Panc1 (cell line): ENCODE measurements at regions not wholly inside any gene's neighbourhood (a gene's known extent, or its start where the extent isn't known, plus 50 kb on each side); places are given as distances from the start of the nearest gene placed in this dataset.

ENCODE experiments used
- ATAC-seq: fragments of 200-7000 bp; cut with Tn5 transposase; 2 replicates; pipeline ENCODE4 v1.9.1; 2020; ENCODE audit warnings: mild to moderate bottlenecking, moderate library complexity
- BruUV-seq: library from RNA; stranded (reverse); fragments of 400-500 nt; replicated peaks from 2 replicates; lab custom pipeline; 2021; lab: Mats Ljungman, UMichigan
- CTCF ChIA-PET: fragments of 300-600 bp; sonication (Branson Sonifier 250); formaldehyde crosslinking; loops from one replicate; lab custom pipeline; 2022; ENCODE audit warnings: antibody characterized with exemption; lab: Charles Lee
- POLR2A ChIA-PET: fragments of 300-600 bp; sonication (Branson Sonifier 250); formaldehyde crosslinking; loops from one replicate; lab custom pipeline; 2022; ENCODE audit warnings: antibody characterized with exemption; lab: Charles Lee
- DNase-seq: peaks from one replicate; pipeline ENCODE4 v3.0.0-alpha.2; 2010; ENCODE audit warnings: low read depth, low spot score
- H3K27ac ChIP-seq: 2 replicates; pipeline ENCODE4 v1.5.1; 2011; ENCODE audit warnings: mild to moderate bottlenecking, low read length, inconsistent platforms
- H3K27me3 ChIP-seq: fragments of 200-500 bp; sonication (Bioruptor generic); 2 replicates; pipeline ENCODE4 v1.6.0; 2014; ENCODE audit warnings: low read length, inconsistent platforms; ENCODE audit not compliant: control insufficient read depth, insufficient read depth
- H3K36me3 ChIP-seq: fragments of 200-500 bp; sonication (Bioruptor generic); 2 replicates; pipeline ENCODE4 v1.5.1; 2014; ENCODE audit warnings: inconsistent platforms, mild to moderate bottlenecking, low read length, moderate library complexity; ENCODE audit not compliant: control insufficient read depth, insufficient read depth
- H3K4me1 ChIP-seq: 2 replicates; pipeline ENCODE4 v1.5.1; 2011; ENCODE audit warnings: inconsistent platforms, mild to moderate bottlenecking, low read length, moderate library complexity; ENCODE audit not compliant: control insufficient read depth, insufficient read depth
- H3K4me3 ChIP-seq, 2 experiments: 2 replicates each; pipeline ENCODE4 v1.5.1; 2011 to 2012; ENCODE audit warnings: low read depth in 2 of 2, low read length in 2 of 2, mild to moderate bottlenecking in 2 of 2, inconsistent platforms in 1 of 2, moderate library complexity in 1 of 2
- H3K9me3 ChIP-seq: fragments of 200-500 bp; sonication (Bioruptor generic); 2 replicates; pipeline ENCODE4 v1.5.1; 2014; ENCODE audit warnings: low read depth, mild to moderate bottlenecking, inconsistent platforms, low read length, moderate library complexity; ENCODE audit not compliant: control insufficient read depth, insufficient read depth
- CTCF ChIP-seq: fragments of 450-650 bp; IDR thresholded peaks from 2 replicates; pipeline ENCODE4 v1.5.1; 2017; ENCODE audit warnings: mild to moderate bottlenecking
- POLR2AphosphoS5 ChIP-seq: IDR thresholded peaks from 2 replicates; pipeline ENCODE4 v1.6.1; 2012; ENCODE audit warnings: mild to moderate bottlenecking, low read depth, low read length, moderate library complexity
- REST ChIP-seq, 2 experiments: IDR thresholded peaks; 2 replicates each; pipeline ENCODE4 v1.6.1; 2011 to 2012; ENCODE audit warnings: low read depth in 2 of 2, control low read depth in 1 of 2, low read length in 1 of 2, mild to moderate bottlenecking in 1 of 2, moderate library complexity in 1 of 2; ENCODE audit not compliant: insufficient read depth in 1 of 2
- SIN3A ChIP-seq: IDR thresholded peaks from 2 replicates; pipeline ENCODE4 v1.6.1; 2012; ENCODE audit warnings: low read depth, mild to moderate bottlenecking, low read length, moderate library complexity, borderline replicate concordance; ENCODE audit not compliant: insufficient read depth
- TCF7L2 ChIP-seq: IDR thresholded peaks from 2 replicates; pipeline ENCODE4 v1.6.1; 2011; ENCODE audit warnings: mild to moderate bottlenecking, low read depth, low read length, inconsistent platforms
- in situ Hi-C: cut with HindIII; loops from 2 replicates; pipeline ENCODE4 v1.10.0; 2016; ENCODE audit warnings: low sequenced_read_pairs, low pct_unique_long_range_greater_than_20kb
- intact Hi-C: fragments of 100-400 bp; cut with micrococcal nuclease; formaldehyde crosslinking; loops from one replicate; pipeline ENCODE4 v1.10.0; 2022; ENCODE audit not compliant: unreplicated experiment

- H3K4me1 ChIP-seq = no peaks in the 10 kb centered on the region
- H3K27ac ChIP-seq = no peak overlapping the region
- in situ Hi-C loops (no loop called here), intact Hi-C loops (no loop called here)
- no peaks in the 10 kb centered on the region for H3K36me3 ChIP-seq
- CTCF ChIA-PET = no interaction called here
- no peaks in the 10 kb centered on the region for H3K9me3 ChIP-seq
- no peaks in the 10 kb centered on the region for H3K27me3 ChIP-seq
- BruUV-seq = no TSS peak
- no peak for TF ChIP-seq SIN3A
- TF ChIP-seq TCF7L2 = no peak
- TF ChIP-seq CTCF = no peak
- no peak for TF ChIP-seq POLR2AphosphoS5
- no peak for TF ChIP-seq REST (IDR thresholded peaks at IDR 0.05; ENCODE audit: insufficient read depth in 1 of 2, low read depth in 2 of 2, low read length in 1 of 2)
- POLR2A ChIA-PET = no interaction called here
- no peak overlapping the region for H3K4me3 ChIP-seq
- ATAC-seq (no peak), DNase-seq (no peak)
These were observed 300.9 kb upstream of the G2E3 start for GRCh38 chr14:30257946-30258661.

DNA sequence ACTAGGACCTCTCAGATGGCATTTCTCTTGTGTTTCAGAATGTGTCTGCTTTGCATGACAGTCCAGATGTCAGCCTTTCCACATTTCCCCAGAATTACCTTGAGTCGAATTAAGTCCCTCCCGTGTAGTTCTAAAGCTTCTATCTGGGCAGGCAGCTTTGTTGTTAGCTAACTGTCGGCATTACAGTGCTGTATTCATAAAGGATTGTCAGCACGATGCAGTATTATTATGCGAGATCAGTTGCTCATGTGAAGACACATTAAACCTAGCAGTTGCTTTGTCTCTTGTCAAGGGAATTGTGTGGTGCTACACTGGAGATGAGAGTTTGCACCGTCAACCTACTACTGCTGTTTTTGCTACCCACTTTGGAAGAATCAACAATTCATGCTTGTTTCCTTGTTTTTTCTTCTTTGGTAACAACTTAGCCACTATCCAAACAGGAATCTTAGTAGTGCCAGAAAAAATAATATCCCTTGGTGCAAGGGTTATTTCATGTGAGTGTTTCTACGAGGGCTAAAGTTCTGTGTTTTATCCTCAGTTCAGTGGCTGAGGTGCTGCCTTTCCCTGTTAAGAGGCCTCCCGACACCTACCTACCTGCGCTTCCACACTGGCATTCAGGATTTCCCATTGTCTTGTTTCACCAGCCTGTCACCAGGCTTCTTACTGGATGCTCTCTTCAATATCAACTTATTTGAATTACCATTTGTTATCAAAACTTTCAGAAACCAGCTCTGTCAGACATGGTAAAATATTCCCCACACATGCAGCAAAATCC is 297.9 kb upstream of the G2E3 start:
- POLR2A ChIA-PET = no interaction called here
- no peak for TF ChIP-seq CTCF
- no peaks in the 10 kb centered on the region for H3K4me1 ChIP-seq
- H3K27ac ChIP-seq = no peak overlapping the region
- H3K9me3 ChIP-seq = no peaks in the 10 kb centered on the region
- H3K36me3 ChIP-seq = no peaks in the 10 kb centered on the region
- no peak overlapping the region for H3K4me3 ChIP-seq
- no peak for ATAC-seq
- intact Hi-C loops (no loop called here), in situ Hi-C loops (no loop called here)
- CTCF ChIA-PET = no interaction called here
- DNase-seq = no peak
- no TSS peak for BruUV-seq
- H3K27me3 ChIP-seq = no peaks in the 10 kb centered on the region
